ENCODE measurements at regions not wholly inside any gene's neighbourhood (a gene's known extent, or its start where the extent isn't known, plus 50 kb on each side); places are given as distances from the start of the nearest gene placed in this dataset.

DNA sequence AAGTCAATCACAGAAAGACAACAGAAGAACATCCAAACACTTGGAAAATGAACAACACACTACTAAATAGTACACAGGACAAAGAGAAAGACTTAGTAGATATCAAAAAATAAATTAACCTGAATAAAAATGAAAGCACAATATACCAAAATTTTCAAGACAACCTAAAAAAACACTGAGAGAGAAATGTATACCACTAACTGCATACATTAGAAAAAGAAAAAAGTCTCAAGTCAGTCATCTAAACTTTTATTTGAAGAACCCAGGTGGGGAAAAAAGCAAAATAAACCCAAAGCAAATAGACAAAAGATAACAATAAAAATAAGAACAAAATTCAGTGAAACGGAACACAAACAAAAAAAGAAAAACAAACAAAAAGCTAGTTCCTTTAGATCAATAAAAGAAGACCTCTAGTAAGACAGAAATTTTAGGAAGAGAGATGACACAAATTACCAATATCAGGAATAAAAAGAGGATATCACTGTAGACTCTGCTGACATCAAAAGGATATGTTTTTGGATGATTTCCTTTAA is 172.8 kb downstream of the TRIM27 start:
- CTCF ChIA-PET, result no interaction called here
- TF ChIP-seq ZNF219 (CRISPR knock-in tag; IDR thresholded peaks at IDR 0.05; ENCODE audit: borderline replicate concordance) (no peak), GTF2I (CRISPR knock-in tag; conservative IDR thresholded peaks at IDR 0.05) (no peak), NR1H2 (CRISPR knock-in tag; IDR thresholded peaks at IDR 0.05) (no peak), SP1 (CRISPR knock-in tag; conservative IDR thresholded peaks at IDR 0.05) (no peak), TP53 (CRISPR knock-in tag; IDR thresholded peaks at IDR 0.05) (no peak), ZNF138 (CRISPR knock-in tag; conservative IDR thresholded peaks at IDR 0.05) (no peak), ESRRA (CRISPR knock-in tag; IDR thresholded peaks at IDR 0.05; ENCODE audit: borderline replicate concordance) (no peak), NFYB (CRISPR knock-in tag; conservative IDR thresholded peaks at IDR 0.05; ENCODE audit: low read depth) (no peak), ZNF671 (CRISPR knock-in tag; IDR thresholded peaks at IDR 0.05) (no peak)
- TF ChIP-seq, protein P1, sequence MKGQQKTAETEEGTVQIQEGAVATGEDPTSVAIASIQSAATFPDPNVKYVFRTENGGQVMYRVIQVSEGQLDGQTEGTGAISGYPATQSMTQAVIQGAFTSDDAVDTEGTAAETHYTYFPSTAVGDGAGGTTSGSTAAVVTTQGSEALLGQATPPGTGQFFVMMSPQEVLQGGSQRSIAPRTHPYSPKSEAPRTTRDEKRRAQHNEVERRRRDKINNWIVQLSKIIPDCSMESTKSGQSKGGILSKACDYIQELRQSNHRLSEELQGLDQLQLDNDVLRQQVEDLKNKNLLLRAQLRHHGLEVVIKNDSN (CRISPR knock-in tag; IDR thresholded peaks at IDR 0.05), result no peak
- TF ChIP-seq, protein P2, sequence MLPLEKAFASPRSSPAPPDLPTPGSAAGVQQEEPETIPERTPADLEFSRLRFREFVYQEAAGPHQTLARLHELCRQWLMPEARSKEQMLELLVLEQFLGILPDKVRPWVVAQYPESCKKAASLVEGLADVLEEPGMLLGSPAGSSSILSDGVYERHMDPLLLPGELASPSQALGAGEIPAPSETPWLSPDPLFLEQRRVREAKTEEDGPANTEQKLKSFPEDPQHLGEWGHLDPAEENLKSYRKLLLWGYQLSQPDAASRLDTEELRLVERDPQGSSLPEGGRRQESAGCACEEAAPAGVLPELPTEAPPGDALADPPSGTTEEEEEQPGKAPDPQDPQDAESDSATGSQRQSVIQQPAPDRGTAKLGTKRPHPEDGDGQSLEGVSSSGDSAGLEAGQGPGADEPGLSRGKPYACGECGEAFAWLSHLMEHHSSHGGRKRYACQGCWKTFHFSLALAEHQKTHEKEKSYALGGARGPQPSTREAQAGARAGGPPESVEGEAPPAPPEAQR (CRISPR knock-in tag; IDR thresholded peaks at IDR 0.05), result no peak
- TF ChIP-seq, protein P3, sequence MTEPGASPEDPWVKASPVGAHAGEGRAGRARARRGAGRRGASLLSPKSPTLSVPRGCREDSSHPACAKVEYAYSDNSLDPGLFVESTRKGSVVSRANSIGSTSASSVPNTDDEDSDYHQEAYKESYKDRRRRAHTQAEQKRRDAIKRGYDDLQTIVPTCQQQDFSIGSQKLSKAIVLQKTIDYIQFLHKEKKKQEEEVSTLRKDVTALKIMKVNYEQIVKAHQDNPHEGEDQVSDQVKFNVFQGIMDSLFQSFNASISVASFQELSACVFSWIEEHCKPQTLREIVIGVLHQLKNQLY (CRISPR knock-in tag; IDR thresholded peaks at IDR 0.05), result no peak
- TF ChIP-seq, protein P4, sequence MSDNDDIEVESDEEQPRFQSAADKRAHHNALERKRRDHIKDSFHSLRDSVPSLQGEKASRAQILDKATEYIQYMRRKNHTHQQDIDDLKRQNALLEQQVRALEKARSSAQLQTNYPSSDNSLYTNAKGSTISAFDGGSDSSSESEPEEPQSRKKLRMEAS (CRISPR knock-in tag; IDR thresholded peaks at IDR 0.05), result no peak
- TF ChIP-seq, protein P5, sequence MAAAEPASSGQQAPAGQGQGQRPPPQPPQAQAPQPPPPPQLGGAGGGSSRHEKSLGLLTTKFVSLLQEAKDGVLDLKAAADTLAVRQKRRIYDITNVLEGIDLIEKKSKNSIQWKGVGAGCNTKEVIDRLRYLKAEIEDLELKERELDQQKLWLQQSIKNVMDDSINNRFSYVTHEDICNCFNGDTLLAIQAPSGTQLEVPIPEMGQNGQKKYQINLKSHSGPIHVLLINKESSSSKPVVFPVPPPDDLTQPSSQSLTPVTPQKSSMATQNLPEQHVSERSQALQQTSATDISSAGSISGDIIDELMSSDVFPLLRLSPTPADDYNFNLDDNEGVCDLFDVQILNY (CRISPR knock-in tag; IDR thresholded peaks at IDR 0.05), result no peak
- peak overlapping the region; percentile 17; the same call in 1 of the 2 replicates for H3K4me3 Mint-ChIP-seq
- peaks cover 14% of the 10 kb centered on the region for H3K9me3 Mint-ChIP-seq
- H3K36me3 Mint-ChIP-seq, result peaks cover 10% of the 10 kb centered on the region
- H3K27me3 Mint-ChIP-seq (ENCODE audit: low read depth), result peaks cover 16% of the 10 kb centered on the region
- ATAC-seq (no peak), DNase-seq (ENCODE audit: low spot score) (no peak)
- H3K27ac Mint-ChIP-seq, result no peak overlapping the region
- POLR2A ChIA-PET, result no interaction called here
- peaks cover 22% of the 10 kb centered on the region for H3K4me1 Mint-ChIP-seq

DNA sequence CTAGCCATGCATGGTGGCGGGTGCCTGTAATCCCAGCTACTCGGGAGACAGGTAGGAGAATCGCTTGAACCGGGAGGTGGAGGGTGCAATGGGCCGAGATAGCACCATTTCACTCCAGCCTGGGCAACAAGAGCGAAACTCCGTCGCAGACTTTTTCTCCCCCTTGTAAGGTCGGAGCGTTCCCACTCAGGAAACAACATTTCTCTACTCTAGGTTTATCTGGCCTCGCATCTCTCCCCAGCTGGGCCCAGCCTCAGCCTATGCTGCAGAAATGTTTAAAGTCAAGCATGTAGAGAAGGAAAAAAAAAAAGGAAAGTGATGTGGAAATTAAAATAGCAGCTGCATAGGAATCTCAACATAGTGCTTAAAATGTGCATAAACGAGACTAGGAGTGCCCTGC is 172.3 kb downstream of the TRIM27 start:
- POLR2A ChIA-PET, result no interaction called here

More for the DNA sequence above, 172.3 kb downstream of the TRIM27 start:
- CTCF ChIA-PET, result no interaction called here
- peak overlapping the region; percentile 17 for H3K4me3 Mint-ChIP-seq
- H3K4me1 Mint-ChIP-seq, result peaks cover 18% of the 10 kb centered on the region
- H3K36me3 Mint-ChIP-seq, result peaks cover 10% of the 10 kb centered on the region
- H3K9me3 Mint-ChIP-seq, result peaks cover 14% of the 10 kb centered on the region
- H3K27me3 Mint-ChIP-seq (ENCODE audit: low read depth), result peaks cover 11% of the 10 kb centered on the region
- TF ChIP-seq GTF2I (CRISPR knock-in tag; conservative IDR thresholded peaks at IDR 0.05), result no peak
- TF ChIP-seq, protein P6, sequence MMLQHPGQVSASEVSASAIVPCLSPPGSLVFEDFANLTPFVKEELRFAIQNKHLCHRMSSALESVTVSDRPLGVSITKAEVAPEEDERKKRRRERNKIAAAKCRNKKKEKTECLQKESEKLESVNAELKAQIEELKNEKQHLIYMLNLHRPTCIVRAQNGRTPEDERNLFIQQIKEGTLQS (CRISPR knock-in tag; conservative IDR thresholded peaks at IDR 0.05), result no peak
- TF ChIP-seq, protein P7, sequence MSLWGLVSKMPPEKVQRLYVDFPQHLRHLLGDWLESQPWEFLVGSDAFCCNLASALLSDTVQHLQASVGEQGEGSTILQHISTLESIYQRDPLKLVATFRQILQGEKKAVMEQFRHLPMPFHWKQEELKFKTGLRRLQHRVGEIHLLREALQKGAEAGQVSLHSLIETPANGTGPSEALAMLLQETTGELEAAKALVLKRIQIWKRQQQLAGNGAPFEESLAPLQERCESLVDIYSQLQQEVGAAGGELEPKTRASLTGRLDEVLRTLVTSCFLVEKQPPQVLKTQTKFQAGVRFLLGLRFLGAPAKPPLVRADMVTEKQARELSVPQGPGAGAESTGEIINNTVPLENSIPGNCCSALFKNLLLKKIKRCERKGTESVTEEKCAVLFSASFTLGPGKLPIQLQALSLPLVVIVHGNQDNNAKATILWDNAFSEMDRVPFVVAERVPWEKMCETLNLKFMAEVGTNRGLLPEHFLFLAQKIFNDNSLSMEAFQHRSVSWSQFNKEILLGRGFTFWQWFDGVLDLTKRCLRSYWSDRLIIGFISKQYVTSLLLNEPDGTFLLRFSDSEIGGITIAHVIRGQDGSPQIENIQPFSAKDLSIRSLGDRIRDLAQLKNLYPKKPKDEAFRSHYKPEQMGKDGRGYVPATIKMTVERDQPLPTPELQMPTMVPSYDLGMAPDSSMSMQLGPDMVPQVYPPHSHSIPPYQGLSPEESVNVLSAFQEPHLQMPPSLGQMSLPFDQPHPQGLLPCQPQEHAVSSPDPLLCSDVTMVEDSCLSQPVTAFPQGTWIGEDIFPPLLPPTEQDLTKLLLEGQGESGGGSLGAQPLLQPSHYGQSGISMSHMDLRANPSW (CRISPR knock-in tag; conservative IDR thresholded peaks at IDR 0.05; ENCODE audit: low read depth), result no peak
- no peak for TF ChIP-seq GRHL2 (CRISPR knock-in tag; IDR thresholded peaks at IDR 0.05; ENCODE audit: insufficient replicate concordance, severe bottlenecking)
- no peak for TF ChIP-seq ETV6 (CRISPR knock-in tag; IDR thresholded peaks at IDR 0.05)
- no peak for TF ChIP-seq JUN (CRISPR knock-in tag; IDR thresholded peaks at IDR 0.05)
- TF ChIP-seq, protein P8, sequence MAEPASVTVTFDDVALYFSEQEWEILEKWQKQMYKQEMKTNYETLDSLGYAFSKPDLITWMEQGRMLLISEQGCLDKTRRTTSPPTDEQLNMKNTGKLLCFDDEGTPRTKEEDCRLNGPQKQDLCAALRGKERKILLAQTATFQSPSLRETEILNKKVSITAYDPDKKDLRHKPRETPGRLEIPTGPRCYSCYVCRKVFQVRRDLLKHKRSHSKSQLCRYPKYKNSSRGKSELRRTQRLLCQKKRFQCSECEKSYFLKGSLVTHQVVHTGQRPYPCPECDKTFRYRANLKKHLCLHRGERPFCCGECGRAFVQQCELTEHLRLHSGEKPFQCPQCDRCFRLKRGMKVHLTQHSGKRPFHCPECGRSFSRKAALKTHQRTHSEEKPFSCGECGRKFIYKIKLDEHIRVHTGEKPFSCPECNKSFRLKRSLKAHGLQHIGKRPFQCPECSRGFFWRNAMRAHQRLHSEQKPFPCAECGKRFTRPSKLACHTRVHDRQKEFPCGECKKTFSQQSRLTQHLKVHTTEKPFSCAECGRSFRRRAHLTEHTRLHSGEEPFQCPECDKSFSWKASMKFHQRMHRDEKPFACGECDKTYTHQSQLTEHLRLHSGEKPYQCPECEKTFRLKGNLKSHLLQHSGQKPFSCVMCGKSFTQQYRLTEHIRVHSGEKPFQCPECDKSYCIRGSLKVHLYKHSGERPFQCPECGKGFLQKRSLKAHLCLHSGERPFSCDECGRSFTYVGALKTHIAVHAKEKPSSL (CRISPR knock-in tag; conservative IDR thresholded peaks at IDR 0.05), result no peak
- TF ChIP-seq ZNF416 (CRISPR knock-in tag; IDR thresholded peaks at IDR 0.05), result no peak
- TF ChIP-seq NFATC4 (CRISPR knock-in tag; IDR thresholded peaks at IDR 0.05), result no peak
- H3K27ac Mint-ChIP-seq, result no peak overlapping the region
- no peak for DNase-seq (ENCODE audit: low spot score)
- ATAC-seq, result no peak

All from WTC11 (cell line).